ENCODE measurements at regions not wholly inside any gene's neighbourhood (a gene's known extent, or its start where the extent isn't known, plus 50 kb on each side); places are given as distances from the start of the nearest gene placed in this dataset.

GRCh38 chr5:155076379-155076778 is 62.8 kb downstream of the KIF4B start:
- H2AFZ ChIP-seq (replicated peaks; ENCODE audit: low read length, poor library complexity), result no peak overlapping the region
- no peak overlapping the region for H3K4me2 ChIP-seq (ENCODE audit: low read depth, low read length)
- no peaks in the 10 kb centered on the region for H4K20me1 ChIP-seq (ENCODE audit: insufficient read depth, low read length)
- H3K9me3 ChIP-seq (ENCODE audit: control insufficient read depth, insufficient read depth, low read length), result no peaks in the 10 kb centered on the region
- no peak overlapping the region for H3K23ac ChIP-seq (ENCODE audit: low read depth, low read length)
- in situ Hi-C loops (cut with MboI; ENCODE audit: low sequenced_read_pairs) (no loop called here), intact Hi-C loops (cut with micrococcal nuclease) (no loop called here), dilution Hi-C loops (cut with HindIII; ENCODE audit: low sequenced_read_pairs, unreplicated experiment) (no loop called here)
- H4K8ac ChIP-seq (ENCODE audit: low read depth in 2 of 2, low read length in 2 of 2), result no peak overlapping the region
- no peak overlapping the region for H2BK15ac ChIP-seq (ENCODE audit: low read depth, low read length)
- H3K9ac ChIP-seq (ENCODE audit: low read depth, low read length), result no peak overlapping the region
- H3K9me1 ChIP-seq (ENCODE audit: insufficient read depth, low read length), result no peaks in the 10 kb centered on the region
- no peak overlapping the region for H3K4me3 ChIP-seq (ENCODE audit: insufficient read depth, low read depth, low read length)
- ATAC-seq (ENCODE audit: low read depth), result no peak
- no peak overlapping the region for H3K14ac ChIP-seq (replicated peaks; ENCODE audit: low read depth, low read length)
- H2BK20ac ChIP-seq (ENCODE audit: low read depth, low read length), result no peak overlapping the region
- H3K18ac ChIP-seq (ENCODE audit: low read depth, low read length), result no peak overlapping the region
- no peak overlapping the region for H2AK9ac ChIP-seq (replicated peaks; ENCODE audit: low read depth, low read length, poor library complexity)
- WGBS, 2 experiments (ENCODE audit: extremely low coverage in 2 of 2, insufficient read length in 1 of 2), result no CpG with 5 or more reads among the region's 5 CpGs
- TF ChIP-seq ELK1 (IDR thresholded peaks at IDR 0.05; ENCODE audit: borderline replicate concordance, low read depth, low read length) (no peak), RAD21 (IDR thresholded peaks at IDR 0.05; ENCODE audit: low read length) (no peak)
- H3K79me1 ChIP-seq (ENCODE audit: low read depth in 1 of 2, low read length in 2 of 2), result no peaks in the 10 kb centered on the region
- H3K4me1 ChIP-seq (ENCODE audit: control insufficient read depth, insufficient read depth, low read length), result no peaks in the 10 kb centered on the region; the same call in 1 of the 2 replicates
- DNase-seq, result no peak
- no peak overlapping the region for H2BK5ac ChIP-seq (ENCODE audit: low read depth, low read length, poor library complexity, severe bottlenecking)
- H3K27ac ChIP-seq (ENCODE audit: insufficient read depth, low read length), result no peak overlapping the region
- no peak overlapping the region for H2BK120ac ChIP-seq (ENCODE audit: low read depth, low read length)
- no peak overlapping the region for H4K5ac ChIP-seq (ENCODE audit: low read depth, low read length)
- no peak overlapping the region for H2AK5ac ChIP-seq (ENCODE audit: low read depth, low read length)
- no peak overlapping the region for H4K91ac ChIP-seq (ENCODE audit: insufficient read depth, low read depth, low read length)
- no peaks in the 10 kb centered on the region for H3K36me3 ChIP-seq (ENCODE audit: control insufficient read depth, insufficient read depth, low read length)
- CTCF ChIA-PET, result interaction anchor here (1.3 kb wide), 1 partner anchor 104 kb away, joined by 3 read pairs; no protein-coding TSS in a partner anchor
- BruUV-seq (replicated peaks), result no TSS peak
- no peak overlapping the region for H3K56ac ChIP-seq (ENCODE audit: extremely low read depth, insufficient read depth, low read length)
- no peaks in the 10 kb centered on the region for H3K27me3 ChIP-seq (ENCODE audit: control insufficient read depth, insufficient read depth, low read length)
- no peak overlapping the region for H3K4ac ChIP-seq (ENCODE audit: low read depth, low read length)
- POLR2A ChIA-PET (ENCODE audit: unreplicated experiment), result no interaction called here
